ENCODE measurements at regions not wholly inside any gene's neighbourhood (a gene's known extent, or its start where the extent isn't known, plus 50 kb on each side); places are given as distances from the start of the nearest gene placed in this dataset.
"Not testable (repeated sequence)": the region's sequence is repeated elsewhere in the genome, so short reads cannot be mapped to it uniquely, and the experiment has no call there.

GRCh38 chr9:30258094-30258493 lies 2126.3 kb upstream of the ACO1 start:
- intact Hi-C loops (cut with DNase I), result no loop called here
- Histone ChIP-seq H3K9me3 (peaks cover 0 to 6% of the 10 kb centered on the region in 2 donors), H3K36me3 (no peaks in the 10 kb centered on the region), H3K27ac (no peak overlapping the region), H3K4me1 (no peaks in the 10 kb centered on the region), H3K4me3 (no peak overlapping the region), H3K27me3 (no peaks in the 10 kb centered on the region)
- TF ChIP-seq CTCF (IDR thresholded peaks at IDR 0.05), result no peak
- DNase-seq (ENCODE audit: low spot score in 2 of 2), result no peak

GRCh38 chr9:30280229-30280900 lies 2104.1 kb upstream of the ACO1 start:
- no peak for DNase-seq (ENCODE audit: low spot score in 2 of 2)
- intact Hi-C loops (cut with DNase I), result no loop called here
- Histone ChIP-seq H3K4me3 (no peak overlapping the region), H3K36me3 (no peaks in the 10 kb centered on the region), H3K27me3 (no peaks in the 10 kb centered on the region), H3K27ac (no peak overlapping the region), H3K4me1 (no peaks in the 10 kb centered on the region), H3K9me3 (no peaks in the 10 kb centered on the region)
- no peak for TF ChIP-seq CTCF (IDR thresholded peaks at IDR 0.05)

- no peaks in the 10 kb centered on the region for H3K27me3 ChIP-seq
- no peaks in the 10 kb centered on the region for H3K36me3 ChIP-seq
- no peaks in the 10 kb centered on the region for H3K9me3 ChIP-seq
- TF ChIP-seq CTCF (IDR thresholded peaks at IDR 0.05), result no peak
- no peak overlapping the region for H3K27ac ChIP-seq
- DNase-seq (ENCODE audit: low spot score in 2 of 2), result no peak
- no peak overlapping the region for H3K4me3 ChIP-seq
- no peaks in the 10 kb centered on the region for H3K4me1 ChIP-seq
- intact Hi-C loops (cut with DNase I), result no loop called here
Measured at GRCh38 chr9:30289435-30289834, 2095.0 kb upstream of the ACO1 start.

GRCh38 chr9:30292026-30292425 lies 2092.4 kb upstream of the ACO1 start:
- H3K9me3 ChIP-seq; H3K4me3 ChIP-seq; H3K27ac ChIP-seq; H3K4me1 ChIP-seq; H3K36me3 ChIP-seq; H3K27me3 ChIP-seq; DNase-seq (ENCODE audit: low spot score in 2 of 2): not testable (repeated sequence)
- intact Hi-C loops (cut with DNase I), result loop anchor here (10.0 kb wide), 1 partner anchor 47 kb away; no protein-coding TSS in a partner anchor

- Histone ChIP-seq H3K27ac (no peak overlapping the region), H3K36me3 (no peaks in the 10 kb centered on the region), H3K27me3 (no peaks in the 10 kb centered on the region), H3K4me1 (no peaks in the 10 kb centered on the region), H3K4me3 (no peak overlapping the region), H3K9me3 (no peaks in the 10 kb centered on the region)
- no peak for DNase-seq (ENCODE audit: low spot score in 2 of 2)
- intact Hi-C loops (cut with DNase I), result loop anchor here (10.0 kb wide), 1 partner anchor 48 kb away; no protein-coding TSS in a partner anchor
- no peak for TF ChIP-seq CTCF (IDR thresholded peaks at IDR 0.05)
Measured at GRCh38 chr9:30293231-30293630, 2091.2 kb upstream of the ACO1 start.

- no peak for DNase-seq (ENCODE audit: low spot score in 2 of 2)
- intact Hi-C loops (cut with DNase I), result loop anchor here (10.0 kb wide), 1 partner anchor 54 kb away; no protein-coding TSS in a partner anchor
Measured at GRCh38 chr9:30299126-30299780, 2085.2 kb upstream of the ACO1 start.

More at GRCh38 chr9:30299126-30299780, 2085.2 kb upstream of the ACO1 start:
- Histone ChIP-seq H3K27me3 (no peaks in the 10 kb centered on the region), H3K4me1 (no peaks in the 10 kb centered on the region), H3K9me3 (no peaks in the 10 kb centered on the region), H3K4me3 (no peak overlapping the region), H3K27ac (no peak overlapping the region), H3K36me3 (no peaks in the 10 kb centered on the region)
- TF ChIP-seq CTCF (IDR thresholded peaks at IDR 0.05), result no peak

All from ascending aorta (tissue), 2 donors.